ENCODE measurements at regions not wholly inside any gene's neighbourhood (a gene's known extent, or its start where the extent isn't known, plus 50 kb on each side); places are given as distances from the start of the nearest gene placed in this dataset.
"Not testable (repeated sequence)": the region's sequence is repeated elsewhere in the genome, so short reads cannot be mapped to it uniquely, and the experiment has no call there.

- H3K27me3 Mint-ChIP-seq (ENCODE audit: low read depth), result no peaks in the 10 kb centered on the region
- H3K9me3 Mint-ChIP-seq, result peaks cover 21% of the 10 kb centered on the region
- no peak overlapping the region for H3K4me3 Mint-ChIP-seq
- no peak overlapping the region for H3K27ac Mint-ChIP-seq
- peaks cover 8% of the 10 kb centered on the region for H3K4me1 Mint-ChIP-seq
- H3K36me3 Mint-ChIP-seq (ENCODE audit: low read depth), result peaks cover 10% of the 10 kb centered on the region
- no peak for TF ChIP-seq CTCF (IDR thresholded peaks at IDR 0.05; ENCODE audit: unreplicated experiment in 3 of 3)
Observed at GRCh38 chr5:124021776-124022175, 509.8 kb downstream of the CSNK1G3 start.

DNA sequence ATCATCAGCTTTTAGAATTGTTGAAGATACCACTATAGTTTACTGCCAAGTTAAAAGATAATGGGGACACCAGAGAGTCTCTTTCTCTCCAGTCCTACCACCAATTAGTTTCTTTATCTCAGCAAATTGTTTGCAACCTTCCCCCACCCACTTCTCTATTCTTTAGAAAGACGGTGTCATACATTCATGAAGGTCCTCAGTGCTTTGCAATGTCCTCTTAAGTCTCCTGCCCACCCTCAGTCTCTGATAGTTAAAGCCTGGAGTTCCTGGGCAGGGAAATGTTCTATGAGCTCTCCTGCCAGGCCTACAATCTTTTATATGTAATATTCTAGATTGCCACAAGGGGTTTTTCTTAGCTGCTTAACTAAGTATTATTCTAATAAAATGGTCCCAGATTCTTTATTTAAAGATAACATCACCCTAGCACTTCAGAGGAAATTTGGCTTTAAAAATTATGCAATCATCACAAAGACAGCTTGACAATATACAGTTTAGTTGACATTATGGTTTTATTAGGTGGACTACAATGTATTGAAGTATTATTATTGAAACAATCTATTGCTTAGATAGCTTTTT, 509.2 kb downstream of the CSNK1G3 start:
- peaks cover 8% of the 10 kb centered on the region for H3K4me1 Mint-ChIP-seq
- H3K4me3 Mint-ChIP-seq, result no peak overlapping the region
- no peak overlapping the region for H3K27ac Mint-ChIP-seq
- peaks cover 10% of the 10 kb centered on the region for H3K36me3 Mint-ChIP-seq (ENCODE audit: low read depth)
- H3K9me3 Mint-ChIP-seq, result peaks cover 22% of the 10 kb centered on the region
- no peaks in the 10 kb centered on the region for H3K27me3 Mint-ChIP-seq (ENCODE audit: low read depth)
- no peak for TF ChIP-seq CTCF (IDR thresholded peaks at IDR 0.05; ENCODE audit: unreplicated experiment in 3 of 3)

DNA sequence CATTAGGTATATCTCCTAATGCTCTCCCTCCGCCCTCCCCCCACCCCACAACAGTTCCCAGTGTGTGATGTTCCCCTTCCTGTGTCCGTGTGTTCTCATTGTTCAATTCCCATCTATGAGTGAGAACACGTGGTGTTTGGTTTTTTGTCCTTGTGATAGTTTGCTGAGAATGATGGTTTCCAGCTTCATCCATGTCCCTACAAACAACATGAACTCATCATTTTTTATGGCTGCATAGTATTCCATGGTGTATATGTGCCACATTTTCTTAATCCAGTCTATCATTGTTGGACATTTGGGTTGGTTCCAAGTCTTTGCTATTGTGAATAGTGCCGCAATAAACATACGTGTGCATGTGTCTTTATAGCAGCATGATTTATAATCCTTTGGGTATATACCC, 505.3 kb downstream of the CSNK1G3 start:
- not testable (repeated sequence) for H3K4me3 Mint-ChIP-seq, H3K4me1 Mint-ChIP-seq, H3K27ac Mint-ChIP-seq

GRCh38 chr5:124007675-124008398, 495.9 kb downstream of the CSNK1G3 start:
- Mint-ChIP-seq H3K27ac (no peak overlapping the region), H3K4me1 (no peaks in the 10 kb centered on the region), H3K36me3 (ENCODE audit: low read depth) (peaks cover 19% of the 10 kb centered on the region), H3K27me3 (ENCODE audit: low read depth) (no peaks in the 10 kb centered on the region), H3K9me3 (peaks cover 32% of the 10 kb centered on the region), H3K4me3 (no peak overlapping the region)
- no peak for TF ChIP-seq CTCF (IDR thresholded peaks at IDR 0.05; ENCODE audit: unreplicated experiment in 3 of 3)

More for the DNA sequence above, 505.3 kb downstream of the CSNK1G3 start:
- H3K36me3 Mint-ChIP-seq (ENCODE audit: low read depth); H3K27me3 Mint-ChIP-seq (ENCODE audit: low read depth): not testable (repeated sequence)
- peaks cover 34% of the 10 kb centered on the region for H3K9me3 Mint-ChIP-seq

GRCh38 chr5:124001036-124001615, 489.1 kb downstream of the CSNK1G3 start:
- peaks cover 4% of the 10 kb centered on the region for H3K27me3 Mint-ChIP-seq (ENCODE audit: low read depth)

More at GRCh38 chr5:124001036-124001615, 489.1 kb downstream of the CSNK1G3 start:
- Mint-ChIP-seq H3K9me3 (peaks cover 3% of the 10 kb centered on the region), H3K4me3 (no peak overlapping the region), H3K36me3 (ENCODE audit: low read depth) (peaks cover 3% of the 10 kb centered on the region), H3K4me1 (peaks cover 58% of the 10 kb centered on the region), H3K27ac (peak overlapping the region in 2 of 3 experiments; percentile 36 to 56)
- no peak for TF ChIP-seq CTCF (IDR thresholded peaks at IDR 0.05; ENCODE audit: unreplicated experiment in 3 of 3)

Data from nephron (organoid).